SK-N-DZ (cell line): ENCODE measurements at regions not wholly inside any gene's neighbourhood (a gene's known extent, or its start where the extent isn't known, plus 50 kb on each side); places are given as distances from the start of the nearest gene placed in this dataset.
"Not testable (repeated sequence)": the region's sequence is repeated elsewhere in the genome, so short reads cannot be mapped to it uniquely, and the experiment has no call there.

ENCODE experiments used
- DNase-seq: peaks from one replicate; pipeline ENCODE4 v3.0.0-alpha.2; 2015; ENCODE audit warnings: low spot score

DNA sequence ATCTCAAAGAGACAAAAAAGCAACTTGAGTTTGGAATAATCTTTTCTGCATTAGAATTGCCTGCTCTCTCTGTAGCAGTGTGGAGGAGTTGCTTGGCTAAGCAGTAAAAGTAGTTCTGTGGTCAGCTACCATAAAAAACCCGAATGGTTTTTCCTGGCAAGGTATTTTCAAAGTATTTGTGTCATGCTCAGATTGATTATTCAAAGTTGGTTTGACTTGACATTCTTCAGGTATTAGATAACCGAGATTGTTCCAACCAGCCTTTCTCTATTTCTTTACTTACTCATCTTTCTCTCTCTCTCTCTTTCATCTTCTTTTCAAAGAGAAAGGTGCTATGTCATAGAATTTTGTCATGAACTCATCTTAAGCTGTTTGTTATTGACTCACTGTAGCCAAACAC lies 404.9 kb downstream of the CPS1 start:
- no peak for DNase-seq

DNA sequence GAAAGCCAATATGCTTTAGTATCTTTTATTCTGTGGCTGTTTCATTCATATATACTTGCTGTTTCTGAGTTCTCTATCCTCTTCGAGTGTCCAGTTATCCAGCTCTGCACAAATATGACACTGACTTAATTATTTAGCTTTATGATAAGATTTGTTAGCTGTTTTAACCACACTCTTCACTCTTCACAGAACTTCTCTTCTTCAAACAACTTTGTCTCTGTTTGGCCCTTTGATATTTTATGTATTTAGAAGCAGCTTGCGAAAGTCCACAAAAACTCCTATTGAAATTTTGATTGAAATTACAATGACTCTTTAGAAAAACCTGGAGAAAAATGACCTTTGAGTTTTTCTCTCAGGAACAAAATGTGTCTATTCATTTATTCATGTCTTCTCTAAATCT lies 407.0 kb downstream of the CPS1 start:
- DNase-seq: no peak

DNA sequence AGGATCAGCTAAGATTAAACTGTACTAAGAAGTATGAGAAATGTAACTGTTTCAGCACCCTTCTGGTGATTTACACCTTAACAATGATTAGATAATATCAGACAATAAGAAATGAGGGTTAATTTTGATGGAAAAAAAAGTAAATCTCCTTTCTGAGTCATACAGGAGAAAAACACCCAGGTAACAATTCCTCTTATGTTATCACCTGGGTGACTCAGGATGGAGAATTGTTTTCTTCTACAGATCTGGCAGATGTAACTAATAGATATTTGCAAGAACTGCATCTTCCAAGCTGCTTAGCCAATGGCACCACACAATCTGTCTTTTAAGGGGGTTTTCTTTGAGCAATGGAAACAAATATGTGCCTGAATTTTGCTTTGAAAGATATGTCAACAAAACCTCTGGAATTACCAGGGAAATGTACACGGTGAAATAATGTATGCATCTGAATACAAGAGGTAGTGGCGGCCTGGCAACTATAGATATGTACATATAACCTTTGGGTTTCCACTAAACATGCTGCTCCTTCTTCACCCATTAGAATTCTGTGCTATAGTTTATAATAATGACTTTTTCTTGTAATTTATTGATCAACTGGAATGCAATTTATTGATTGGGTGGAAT lies 407.9 kb downstream of the CPS1 start:
- DNase-seq: no peak

DNA sequence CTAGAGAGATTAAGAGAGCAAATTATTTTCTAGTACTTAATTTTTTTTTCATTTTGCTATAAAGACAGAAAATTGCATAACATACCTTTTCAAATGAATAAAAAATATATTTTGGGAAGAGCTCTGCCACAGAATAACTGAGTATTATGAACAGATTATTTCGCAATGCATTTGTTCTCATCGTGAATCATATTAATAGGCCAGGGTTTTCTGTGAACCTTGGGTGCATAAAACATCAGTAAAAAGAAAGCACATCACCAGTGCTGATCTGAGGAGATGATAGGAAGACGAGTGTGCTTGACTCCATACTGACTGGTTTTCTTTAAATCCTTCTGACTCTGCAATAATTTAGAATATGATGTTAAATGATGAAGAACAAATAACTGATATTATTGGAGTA lies 409.1 kb downstream of the CPS1 start:
- DNase-seq: no peak

DNA sequence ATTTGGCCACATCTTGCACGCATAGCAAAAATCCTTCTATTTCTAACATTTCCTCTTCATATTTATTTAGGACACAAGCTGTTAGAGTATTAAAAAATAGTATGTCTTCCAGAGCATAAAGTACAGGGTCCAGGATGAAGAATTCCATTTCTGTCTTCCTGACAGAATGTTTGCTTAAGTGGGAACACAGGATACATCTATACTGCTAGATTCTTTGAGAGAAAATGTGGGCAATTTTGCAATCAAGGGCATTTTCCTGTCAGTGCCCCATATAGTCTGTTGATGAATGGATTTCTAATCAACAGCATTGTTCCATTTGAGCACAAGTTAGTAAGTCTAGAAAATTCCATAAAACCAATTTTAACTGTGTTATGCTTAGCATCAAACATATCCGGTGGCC lies 409.9 kb downstream of the CPS1 start:
- no peak for DNase-seq

DNA sequence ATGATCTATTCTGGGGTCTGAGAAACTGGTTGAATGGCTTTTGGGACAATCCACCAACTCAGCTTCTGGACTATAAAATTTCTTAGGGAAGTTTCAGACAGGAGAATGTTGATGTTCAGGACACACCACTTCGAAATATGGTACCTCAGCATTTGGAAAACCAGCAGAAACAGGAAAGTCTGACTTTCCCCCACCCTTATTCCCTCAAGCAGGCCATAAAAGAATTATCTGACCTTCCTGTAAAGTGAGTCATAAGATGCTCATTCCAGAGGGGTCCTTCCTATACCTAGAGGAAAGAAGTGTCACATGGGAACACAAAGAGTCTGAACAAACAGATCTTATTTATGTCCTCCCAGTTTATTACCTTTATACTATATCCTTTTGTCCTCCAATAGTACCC lies 415.0 kb downstream of the CPS1 start:
- DNase-seq: no peak

DNA sequence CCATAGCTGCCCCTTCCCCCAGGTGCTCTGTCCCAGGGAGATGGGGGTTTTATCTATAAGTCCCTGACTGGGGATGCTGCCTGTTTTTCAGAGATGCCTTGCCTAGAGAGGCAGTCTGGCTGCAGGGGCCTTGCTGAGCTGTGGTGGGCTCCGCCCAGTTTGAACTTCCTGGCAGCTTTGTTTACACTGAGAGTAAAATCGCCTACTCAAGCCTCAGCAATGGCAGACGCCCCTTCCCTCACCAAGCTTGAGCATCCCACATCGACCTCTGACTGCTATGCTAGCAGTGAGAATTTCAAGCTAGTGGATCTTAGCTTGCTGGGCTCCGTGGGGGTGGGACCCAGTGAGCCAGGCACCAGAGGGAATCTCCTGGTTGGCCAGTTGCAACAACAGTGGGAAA lies 430.4 kb downstream of the CPS1 start:
- DNase-seq: not testable (repeated sequence)

DNA sequence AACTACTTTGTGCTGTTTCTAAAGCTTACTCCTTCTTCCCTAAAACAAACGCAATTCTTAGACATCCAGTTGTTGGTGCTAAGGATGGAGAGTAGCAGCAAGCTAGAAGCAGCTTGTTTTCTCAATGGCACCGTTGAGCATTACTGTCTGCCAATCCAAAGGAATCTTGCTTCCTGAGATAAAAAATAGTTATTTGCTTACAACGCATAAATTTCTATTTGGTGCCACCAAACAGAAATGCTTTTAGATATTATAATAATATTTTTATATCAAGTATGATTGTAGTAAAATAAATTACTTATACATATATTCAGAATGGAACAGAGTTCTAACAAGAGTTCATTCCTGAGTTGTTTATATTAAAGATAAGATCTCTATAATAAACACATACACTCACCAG lies 434.7 kb downstream of the CPS1 start:
- DNase-seq: no peak

DNA sequence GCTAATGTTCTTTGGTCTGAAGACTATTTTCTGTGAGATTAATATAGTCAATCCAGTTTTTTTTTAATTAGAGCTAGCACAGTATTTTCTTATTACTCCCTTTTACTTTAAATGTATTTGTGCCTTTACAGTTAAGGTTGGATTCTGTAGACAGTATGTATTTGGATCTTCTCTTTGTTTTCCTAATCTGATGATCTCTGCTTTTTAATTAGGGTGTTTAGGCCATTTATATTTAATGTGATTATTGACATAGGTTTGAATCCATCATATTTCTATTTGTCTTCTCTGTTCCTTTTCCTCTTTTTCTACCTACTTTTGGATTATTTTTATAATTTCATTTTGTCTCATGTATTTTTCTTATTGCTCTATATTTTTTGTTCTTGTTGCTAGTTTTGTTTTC lies 437.7 kb downstream of the CPS1 start:
- DNase-seq: no peak

DNA sequence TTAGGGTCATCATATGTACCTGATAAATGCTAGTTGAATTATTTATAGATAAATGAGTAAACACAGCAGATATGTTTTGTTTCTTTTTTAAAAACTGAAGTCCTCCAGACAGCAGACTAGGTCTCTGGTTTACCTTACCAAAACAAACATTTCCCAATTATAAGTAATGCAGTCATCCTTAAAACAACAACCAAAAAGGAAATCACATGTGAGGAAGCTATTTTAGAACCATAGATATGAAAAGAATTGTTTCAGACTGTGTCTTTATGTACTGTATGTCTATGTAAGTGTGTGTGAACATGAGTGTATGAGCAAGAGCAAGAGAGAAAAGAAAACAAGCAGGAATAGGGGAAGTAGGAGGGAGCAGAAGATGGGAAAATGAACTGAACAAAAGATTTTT lies 441.0 kb downstream of the CPS1 start:
- DNase-seq: no peak

DNA sequence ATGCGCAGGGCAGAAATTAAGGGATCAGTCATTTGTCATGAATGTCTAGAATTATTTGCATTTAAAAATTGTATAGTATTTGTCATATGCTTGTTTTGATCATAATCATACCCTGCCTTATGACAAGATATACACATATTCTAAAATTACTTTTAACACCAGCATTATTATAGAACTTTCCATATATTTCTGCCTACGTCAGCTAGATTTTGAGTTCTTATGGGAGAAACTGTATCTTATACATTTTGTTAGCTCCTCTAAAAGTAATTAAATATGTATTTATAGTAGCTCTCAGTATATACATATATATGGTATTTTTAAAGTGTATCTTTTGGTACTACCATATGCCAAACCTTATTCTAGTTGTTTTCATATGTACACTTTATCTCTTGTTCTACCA lies 441.9 kb downstream of the CPS1 start:
- no peak for DNase-seq

DNA sequence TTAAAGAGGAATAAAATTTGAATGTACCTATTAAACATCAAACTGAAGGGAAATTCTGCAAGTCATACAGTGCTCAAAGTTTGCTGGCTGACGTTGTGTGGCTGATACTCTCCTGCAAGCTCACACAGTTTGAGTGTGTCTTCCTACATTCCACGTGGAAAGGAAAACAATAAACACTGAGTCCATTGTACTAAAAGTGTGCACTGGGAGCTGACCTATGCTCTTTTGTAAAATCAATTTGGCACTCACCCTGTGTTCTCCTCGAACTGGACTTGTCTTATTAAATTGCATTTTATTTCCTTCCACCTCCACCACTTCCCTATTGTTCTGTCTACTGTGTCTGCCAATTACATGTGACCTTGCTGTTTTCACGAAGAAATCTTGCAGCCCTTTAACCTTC lies 458.0 kb downstream of the CPS1 start:
- DNase-seq: no peak

DNA sequence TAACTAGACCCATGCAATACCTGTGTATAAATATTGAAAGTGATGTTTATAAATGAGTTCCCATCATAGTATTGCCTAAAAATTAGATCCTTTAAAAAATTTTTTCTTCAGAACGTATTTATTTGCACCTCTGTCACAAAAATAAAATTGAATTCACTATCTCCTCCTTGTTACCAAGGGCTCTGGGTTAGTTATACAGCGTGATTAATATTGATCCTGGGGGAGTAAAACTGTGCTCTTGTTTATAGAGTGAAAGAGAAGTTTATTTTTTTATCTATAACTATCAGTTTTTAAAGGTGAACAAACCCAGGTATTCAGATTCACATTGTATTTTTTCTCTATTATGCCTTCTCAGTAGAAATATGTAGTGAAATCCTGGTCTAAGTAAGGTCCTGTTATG lies 458.5 kb downstream of the CPS1 start:
- DNase-seq: no peak

DNA sequence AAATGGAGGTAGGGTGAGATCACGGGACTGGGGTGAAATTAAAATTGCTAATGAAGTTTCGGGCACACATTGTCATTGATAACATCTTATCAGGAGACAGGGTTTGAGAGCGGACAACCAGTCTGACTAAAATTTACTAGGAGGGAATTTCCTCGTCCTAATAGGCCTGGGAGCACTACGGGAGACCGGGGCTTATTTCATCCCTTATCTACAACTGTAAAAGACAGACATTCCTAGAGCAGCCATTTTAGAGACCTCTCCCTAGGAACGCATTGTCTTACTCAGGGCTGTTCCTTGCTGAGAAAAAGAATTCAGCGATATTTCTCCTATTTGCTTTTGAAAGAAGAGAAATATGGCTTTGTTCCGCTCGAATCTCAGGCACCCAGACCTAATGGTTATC lies 468.7 kb downstream of the CPS1 start:
- DNase-seq: not testable (repeated sequence)

DNA sequence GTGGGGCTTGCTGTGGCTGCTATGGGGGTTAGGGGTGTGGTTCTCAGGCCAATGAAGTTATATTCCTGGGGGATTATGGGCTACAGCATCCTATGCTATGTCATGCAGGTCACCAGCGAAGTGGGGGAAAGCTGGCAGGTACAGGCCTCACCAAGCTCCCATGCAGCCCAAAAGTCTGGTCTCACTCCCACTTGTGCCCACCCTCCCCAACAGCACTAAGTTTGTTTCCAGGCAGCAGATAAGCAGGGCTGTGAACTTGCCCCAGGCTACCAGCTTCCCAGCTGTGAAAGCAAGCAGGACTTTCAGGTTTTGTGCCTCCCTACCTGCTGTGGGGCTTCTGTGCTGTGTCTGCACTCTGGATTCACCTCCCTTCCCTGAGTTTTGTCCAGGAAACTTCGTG lies 469.7 kb downstream of the CPS1 start:
- DNase-seq: no peak

DNA sequence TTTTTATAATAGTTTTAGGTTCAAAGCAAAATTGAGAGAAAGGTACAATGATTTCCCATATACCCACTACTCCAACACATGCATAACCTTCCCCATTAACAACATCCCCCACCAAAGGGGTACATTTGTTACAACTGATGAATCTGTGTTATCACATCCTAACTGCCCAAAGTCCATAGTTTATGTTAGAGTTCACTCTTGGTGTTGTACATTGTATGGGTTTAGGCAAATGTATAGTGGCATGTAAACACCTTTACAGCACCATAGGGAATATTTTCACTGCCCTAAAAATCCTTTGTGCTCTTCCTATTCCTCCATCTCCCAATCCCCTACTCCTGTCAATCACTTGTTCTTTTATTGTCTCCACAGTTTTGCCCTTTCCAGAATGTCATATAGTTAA lies 471.6 kb downstream of the CPS1 start:
- DNase-seq: no peak

DNA sequence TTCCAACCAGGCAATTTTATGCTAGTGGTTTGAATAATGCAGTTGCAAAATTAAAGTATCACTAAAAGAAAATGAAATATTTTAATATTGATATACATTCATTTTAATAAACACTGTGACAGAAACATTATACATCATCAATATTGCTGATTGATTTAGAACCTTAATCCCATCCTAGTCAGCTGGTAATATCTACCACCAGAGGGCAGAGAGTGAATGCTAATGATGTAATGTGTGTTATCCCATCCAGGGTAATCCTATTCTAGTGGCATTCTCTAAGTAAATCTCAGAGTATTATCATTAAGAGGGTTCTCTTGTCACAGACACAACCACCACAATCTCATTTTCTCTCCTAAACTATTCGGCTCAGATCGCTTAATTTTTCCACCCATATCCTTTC lies 477.4 kb downstream of the CPS1 start:
- DNase-seq: peak; percentile 45

DNA sequence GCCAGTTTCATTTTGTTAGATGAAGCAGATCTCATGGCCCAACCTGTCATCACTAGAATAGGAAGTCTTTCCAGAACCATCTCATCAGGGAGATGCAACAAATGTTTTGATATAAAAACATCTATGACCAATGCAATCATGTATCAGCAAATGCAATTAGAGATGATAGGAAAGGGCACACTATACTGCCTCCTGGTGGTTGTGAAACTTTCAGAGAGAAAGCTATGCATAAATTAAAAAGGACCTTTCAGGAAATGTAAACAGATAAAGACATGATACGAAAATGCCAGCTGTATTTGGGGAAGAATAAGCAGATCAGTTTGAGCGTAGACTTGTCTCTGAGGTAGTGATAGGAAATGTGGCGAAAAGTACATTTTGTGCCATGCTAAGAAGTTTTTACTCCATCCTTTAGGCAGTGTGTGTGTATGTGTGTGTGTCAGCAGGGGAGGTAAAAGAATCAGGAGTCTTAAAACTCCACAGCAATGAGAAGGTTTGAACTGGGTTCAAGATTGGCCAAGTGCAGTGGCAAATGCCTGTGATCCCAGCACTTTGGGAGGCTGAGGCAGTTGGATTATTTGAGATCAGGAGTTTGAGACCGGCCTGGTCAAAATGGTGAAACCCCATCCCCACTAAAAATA lies 479.3 kb downstream of the CPS1 start:
- DNase-seq: no peak

DNA sequence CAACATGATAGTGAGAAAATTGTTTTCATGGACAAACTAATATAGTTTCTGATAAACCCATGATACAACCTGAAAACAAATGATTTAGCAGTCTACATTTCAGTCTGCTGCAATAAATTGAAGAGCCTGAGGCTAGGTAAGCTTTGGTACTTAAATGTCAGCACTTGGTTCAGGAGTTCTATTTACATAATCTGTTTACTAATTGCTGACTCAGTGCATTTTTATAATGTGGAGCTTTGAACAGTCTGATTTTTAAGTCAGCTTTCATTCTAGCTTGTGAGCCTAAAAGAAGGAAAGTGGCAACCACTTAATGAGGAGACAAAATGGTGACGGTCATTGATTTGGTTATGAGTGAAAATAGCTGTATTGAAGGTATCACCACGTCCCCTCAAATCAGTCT lies 488.6 kb downstream of the CPS1 start:
- no peak for DNase-seq

DNA sequence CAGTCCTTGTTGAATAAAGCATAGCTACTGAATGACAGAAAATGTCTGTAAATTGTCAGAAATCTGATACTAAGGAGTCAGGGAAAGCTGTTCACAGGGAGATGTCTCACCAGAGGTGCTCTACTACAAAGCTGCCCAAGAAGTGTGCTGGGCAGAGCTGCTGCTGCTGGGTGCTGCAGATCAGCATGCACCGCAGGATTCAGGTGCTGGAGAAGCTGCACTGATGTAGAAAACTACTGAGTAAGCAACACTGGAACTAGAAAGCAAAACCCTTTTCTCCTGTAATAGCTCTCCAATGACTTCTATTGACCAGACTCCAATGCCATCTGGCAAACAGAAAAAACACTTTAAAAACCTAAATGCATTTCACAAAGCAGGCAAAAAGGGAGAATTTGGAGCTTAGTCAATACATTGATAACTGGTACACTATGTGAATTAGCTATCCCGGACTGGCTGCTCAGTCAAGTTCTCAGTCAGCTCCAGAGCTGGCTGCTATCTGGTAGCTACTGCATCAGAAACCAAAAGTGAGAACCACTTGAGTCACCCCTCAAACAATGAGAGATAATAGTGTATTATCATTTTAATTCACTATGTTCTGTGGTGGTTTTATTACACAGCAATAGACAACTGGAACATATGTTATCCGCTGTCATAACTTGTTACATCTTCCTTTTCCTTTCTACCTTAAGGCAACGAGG lies 493.1 kb downstream of the CPS1 start:
- no peak for DNase-seq

DNA sequence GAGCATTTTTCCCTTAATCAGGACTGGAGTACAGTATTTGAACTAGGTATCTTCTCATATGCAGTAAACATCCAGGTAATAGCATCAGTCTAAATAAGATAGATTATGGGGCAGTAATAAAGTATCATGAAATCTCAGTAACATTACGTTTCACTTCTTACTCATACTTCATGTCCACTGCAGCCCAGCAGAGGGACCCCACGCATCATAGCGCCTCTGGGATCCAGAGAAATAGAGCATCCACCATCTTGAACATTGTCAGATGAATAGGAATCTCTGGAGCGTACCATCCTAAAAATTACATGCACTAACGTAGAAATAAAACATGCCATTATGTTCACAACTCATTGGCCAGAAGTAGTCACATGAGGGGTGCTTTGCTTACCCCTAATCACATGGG lies 499.0 kb downstream of the CPS1 start:
- DNase-seq: no peak

DNA sequence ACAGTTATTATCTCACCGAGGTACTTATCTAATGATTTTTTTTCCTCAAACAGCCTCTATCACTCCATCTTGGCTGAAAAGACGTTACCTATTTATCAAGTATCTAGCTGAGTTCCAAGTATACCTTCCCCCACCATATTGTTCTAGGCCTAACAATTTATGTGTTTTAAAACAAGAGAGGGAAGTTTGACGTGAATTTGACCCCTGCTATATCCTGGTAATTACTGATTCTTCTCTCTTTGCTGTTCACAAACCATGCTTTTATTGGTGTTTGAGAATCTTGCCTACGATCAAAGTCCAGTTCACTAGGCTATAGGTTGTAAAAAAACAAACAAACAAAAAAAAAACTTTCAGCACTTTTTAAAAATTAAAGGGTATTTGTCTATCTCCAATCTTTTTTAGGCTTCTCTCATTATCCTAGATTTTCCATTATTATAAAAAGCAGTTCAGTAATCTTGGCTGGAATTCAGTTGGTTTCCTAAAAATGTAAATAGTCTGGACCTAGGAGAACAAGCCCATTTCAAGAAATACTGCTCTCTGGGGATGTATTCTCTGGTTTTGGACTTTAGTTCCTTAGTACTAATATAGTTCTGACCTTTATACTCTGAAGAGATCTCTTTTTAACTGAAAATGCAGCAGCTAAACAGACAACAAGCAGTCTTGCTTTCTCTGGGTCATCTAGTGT lies 505.4 kb downstream of the CPS1 start:
- DNase-seq: no peak

DNA sequence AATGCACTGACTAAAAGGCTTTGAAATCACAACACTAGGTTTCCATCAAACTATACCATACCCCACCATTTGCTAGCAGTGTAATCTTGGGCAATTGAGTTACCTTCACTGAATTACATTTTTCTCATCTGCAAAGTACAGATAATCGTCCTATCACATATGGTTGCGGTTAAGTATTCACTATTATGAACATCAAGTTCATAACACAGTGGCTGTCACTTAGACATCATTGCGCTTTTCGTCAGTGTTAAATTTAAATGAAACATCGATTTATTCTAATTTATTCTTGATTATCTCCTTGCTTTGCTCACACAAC lies 505.9 kb downstream of the CPS1 start:
- peak; percentile 76 for DNase-seq
